H9 (cell line): ENCODE measurements at regions not wholly inside any gene's neighbourhood (a gene's known extent, or its start where the extent isn't known, plus 50 kb on each side); places are given as distances from the start of the nearest gene placed in this dataset.

ENCODE experiments used
- DNase-seq: peaks from one replicate; pipeline ENCODE4 v3.0.0-alpha.2; 2017
- H2AFZ ChIP-seq: one replicate; pipeline ENCODE4 v1.6.1; 2013; ENCODE audit warnings: mild to moderate bottlenecking, low read length, control low read depth, moderate library complexity
- H2AK5ac ChIP-seq: 2 replicates; pipeline ENCODE4 v1.6.1; 2013; ENCODE audit warnings: low read length, control low read depth, mixed read lengths; ENCODE audit not compliant: insufficient read length
- H2BK120ac ChIP-seq: one replicate; pipeline ENCODE4 v1.6.1; 2013; ENCODE audit warnings: low read depth, mild to moderate bottlenecking, low read length, control low read depth, inconsistent platforms; ENCODE audit not compliant: poor library complexity, severe bottlenecking
- H2BK12ac ChIP-seq: 2 replicates; pipeline ENCODE4 v1.6.1; 2013; ENCODE audit warnings: low read length, control low read depth, mixed read lengths, low read depth; ENCODE audit not compliant: insufficient read length
- H2BK15ac ChIP-seq: 2 replicates; pipeline ENCODE4 v1.6.1; 2013; ENCODE audit warnings: low read depth, low read length, control low read depth
- H2BK20ac ChIP-seq: one replicate; pipeline ENCODE4 v1.6.1; 2013; ENCODE audit warnings: low read depth, mild to moderate bottlenecking, low read length, control low read depth, inconsistent platforms; ENCODE audit not compliant: poor library complexity, severe bottlenecking
- H2BK5ac ChIP-seq: 2 replicates; pipeline ENCODE4 v1.6.1; 2013; ENCODE audit warnings: low read length, control low read depth, mixed read lengths; ENCODE audit not compliant: insufficient read length
- H3K14ac ChIP-seq: 2 replicates; pipeline ENCODE4 v1.6.1; 2013; ENCODE audit warnings: low read length, control low read depth; ENCODE audit not compliant: insufficient read depth
- H3K18ac ChIP-seq: 2 replicates; pipeline ENCODE4 v1.6.1; 2013; ENCODE audit warnings: low read depth, mild to moderate bottlenecking, mixed read lengths, low read length, control low read depth; ENCODE audit not compliant: insufficient read length
- H3K23ac ChIP-seq: 2 replicates; pipeline ENCODE4 v1.6.1; 2013; ENCODE audit warnings: low read length, control low read depth, mixed read lengths, low read depth; ENCODE audit not compliant: insufficient read length
- H3K23me2 ChIP-seq: 2 replicates; pipeline ENCODE4 v1.6.1; 2013; ENCODE audit warnings: low read depth, mild to moderate bottlenecking, mixed read lengths, low read length, control low read depth; ENCODE audit not compliant: insufficient read length, poor library complexity, severe bottlenecking
- H3K27ac ChIP-seq: 2 replicates; pipeline ENCODE4 v1.5.1; 2013; ENCODE audit warnings: low read length, control low read depth, mixed read lengths, low read depth; ENCODE audit not compliant: insufficient read length
- H3K27me3 ChIP-seq: 2 replicates; pipeline ENCODE4 v1.6.1; 2013; ENCODE audit warnings: low read length, control low read depth, inconsistent platforms; ENCODE audit not compliant: insufficient read depth
- H3K4ac ChIP-seq: 2 replicates; pipeline ENCODE4 v1.6.1; 2013; ENCODE audit warnings: low read depth, mild to moderate bottlenecking, control low read depth, inconsistent platforms, low read length, moderate library complexity
- H3K4me1 ChIP-seq: 2 replicates; pipeline ENCODE4 v1.6.1; 2013; ENCODE audit warnings: low read length, control low read depth, inconsistent platforms; ENCODE audit not compliant: insufficient read depth
- H3K4me2 ChIP-seq: 2 replicates; pipeline ENCODE4 v1.6.1; 2013; ENCODE audit warnings: low read length, control low read depth, mixed read lengths; ENCODE audit not compliant: insufficient read length, insufficient read depth
- H3K56ac ChIP-seq: 2 replicates; pipeline ENCODE4 v1.6.1; 2013; ENCODE audit warnings: low read depth, mild to moderate bottlenecking, mixed read lengths, low read length, control low read depth; ENCODE audit not compliant: insufficient read length
- H3K79me1 ChIP-seq: 2 replicates; pipeline ENCODE4 v1.6.1; 2013; ENCODE audit warnings: low read depth, mild to moderate bottlenecking, moderate library complexity, low read length, control low read depth, inconsistent platforms; ENCODE audit not compliant: insufficient read depth, poor library complexity, severe bottlenecking
- H3K79me2 ChIP-seq: 2 replicates; pipeline ENCODE4 v1.6.1; 2013; ENCODE audit warnings: low read length, control low read depth, inconsistent platforms; ENCODE audit not compliant: insufficient read depth
- H3K9ac ChIP-seq: 2 replicates; pipeline ENCODE4 v1.6.1; 2013; ENCODE audit warnings: low read length, control low read depth, mixed read lengths; ENCODE audit not compliant: insufficient read length; ENCODE audit errors: extremely low read depth
- H3K9me3 ChIP-seq: one replicate; pipeline ENCODE4 v1.6.1; 2013; ENCODE audit warnings: low read depth, low read length, inconsistent platforms; ENCODE audit not compliant: control insufficient read depth
- H3T11ph ChIP-seq: one replicate; pipeline ENCODE4 v1.6.1; 2013; ENCODE audit warnings: mild to moderate bottlenecking, low read length, control low read depth, inconsistent platforms
- H4K20me1 ChIP-seq: one replicate; pipeline ENCODE4 v1.6.1; 2013; ENCODE audit not compliant: control insufficient read depth, insufficient read length, insufficient read depth
- H4K5ac ChIP-seq: 2 replicates; pipeline ENCODE4 v1.6.1; 2013; ENCODE audit warnings: low read depth, mild to moderate bottlenecking, mixed read lengths, low read length, control low read depth; ENCODE audit not compliant: insufficient read length
- H4K8ac ChIP-seq: replicated peaks from 2 replicates; pipeline ENCODE4 v1.6.1; 2013; ENCODE audit warnings: low read length, control low read depth, mixed read lengths, low read depth; ENCODE audit not compliant: insufficient read length
- H4K91ac ChIP-seq: 2 replicates; pipeline ENCODE4 v1.6.1; 2013; ENCODE audit warnings: low read depth, mild to moderate bottlenecking, moderate library complexity, mixed read lengths, low read length, control low read depth; ENCODE audit not compliant: insufficient read length
- H3K27ac Mint-ChIP-seq, 3 experiments: 2 replicates in 2 of 3; 3 replicates in 1 of 3; pipeline ENCODE4 v1.8.0; 2020 to 2021; ENCODE audit warnings: mixed read lengths in 3 of 3, mild to moderate bottlenecking in 1 of 3, moderate library complexity in 1 of 3
- H3K27me3 Mint-ChIP-seq: 2 replicates; pipeline ENCODE4 v1.8.0; 2021; ENCODE audit warnings: low read depth, mild to moderate bottlenecking, moderate library complexity, mixed read lengths
- H3K36me3 Mint-ChIP-seq, 3 experiments: 2 replicates in 2 of 3; 3 replicates in 1 of 3; pipeline ENCODE4 v1.8.0; 2020 to 2021; ENCODE audit warnings: low read depth in 3 of 3, mixed read lengths in 3 of 3; ENCODE audit not compliant: insufficient read depth in 1 of 3
- H3K4me1 Mint-ChIP-seq, 2 experiments: 2 replicates each; pipeline ENCODE4 v1.8.0; 2020; ENCODE audit warnings: mixed read lengths in 2 of 2
- H3K4me3 Mint-ChIP-seq, 2 experiments: 2 replicates in 1 of 2; 3 replicates in 1 of 2; pipeline ENCODE4 v1.8.0; 2020 to 2021; ENCODE audit warnings: mild to moderate bottlenecking in 2 of 2, mixed read lengths in 2 of 2, moderate library complexity in 1 of 2
- H3K9me3 Mint-ChIP-seq, 2 experiments: 2 replicates in 1 of 2; 3 replicates in 1 of 2; pipeline ENCODE4 v1.8.0; 2020; ENCODE audit warnings: mild to moderate bottlenecking in 2 of 2, mixed read lengths in 2 of 2, moderate library complexity in 1 of 2
- WGBS: extraction: QIAGEN DNeasy Blood & Tissue Kit; methylation state at CpG from one replicate; pipeline ENCODE4 v1.1.7; 2013; ENCODE audit warnings: missing lambda C conversion rate, low lambda C conversion rate, mixed read lengths; ENCODE audit not compliant: insufficient read length; ENCODE audit errors: extremely low coverage; 5-methylcytosine and 5-hydroxymethylcytosine counted together
- TF ChIP-seq, protein P1 (sequence below): fragments of 200-600 bp; sonication (generic); conservative IDR thresholded peaks from 3 replicates; pipeline ENCODE4 v1.8.0; 2021; ENCODE audit warnings: antibody characterized with exemption, mild to moderate bottlenecking

- Histone ChIP-seq H3K79me2 (no peaks in the 10 kb centered on the region), H3K79me1 (no peaks in the 10 kb centered on the region), H4K20me1 (no peaks in the 10 kb centered on the region), H2BK5ac (no peak overlapping the region), H3T11ph (no peak overlapping the region), H2BK15ac (no peak overlapping the region), H4K8ac (no peak overlapping the region), H2AK5ac (no peak overlapping the region), H2AFZ (no peak overlapping the region), H3K4me1 (no peaks in the 10 kb centered on the region), H3K23me2 (no peaks in the 10 kb centered on the region), H4K5ac (no peak overlapping the region), H3K4ac (no peak overlapping the region), H3K4me2 (no peak overlapping the region), H2BK20ac (no peak overlapping the region), H3K27ac (no peak overlapping the region), H3K14ac (no peak overlapping the region), H2BK120ac (no peak overlapping the region), H2BK12ac (no peak overlapping the region), H3K27me3 (no peaks in the 10 kb centered on the region), H3K56ac (no peak overlapping the region), H3K9me3 (no peaks in the 10 kb centered on the region), H3K9ac (no peak overlapping the region), H3K18ac (no peak overlapping the region), H4K91ac (no peak overlapping the region), H3K23ac (no peak overlapping the region)
- TF ChIP-seq, protein P1, sequence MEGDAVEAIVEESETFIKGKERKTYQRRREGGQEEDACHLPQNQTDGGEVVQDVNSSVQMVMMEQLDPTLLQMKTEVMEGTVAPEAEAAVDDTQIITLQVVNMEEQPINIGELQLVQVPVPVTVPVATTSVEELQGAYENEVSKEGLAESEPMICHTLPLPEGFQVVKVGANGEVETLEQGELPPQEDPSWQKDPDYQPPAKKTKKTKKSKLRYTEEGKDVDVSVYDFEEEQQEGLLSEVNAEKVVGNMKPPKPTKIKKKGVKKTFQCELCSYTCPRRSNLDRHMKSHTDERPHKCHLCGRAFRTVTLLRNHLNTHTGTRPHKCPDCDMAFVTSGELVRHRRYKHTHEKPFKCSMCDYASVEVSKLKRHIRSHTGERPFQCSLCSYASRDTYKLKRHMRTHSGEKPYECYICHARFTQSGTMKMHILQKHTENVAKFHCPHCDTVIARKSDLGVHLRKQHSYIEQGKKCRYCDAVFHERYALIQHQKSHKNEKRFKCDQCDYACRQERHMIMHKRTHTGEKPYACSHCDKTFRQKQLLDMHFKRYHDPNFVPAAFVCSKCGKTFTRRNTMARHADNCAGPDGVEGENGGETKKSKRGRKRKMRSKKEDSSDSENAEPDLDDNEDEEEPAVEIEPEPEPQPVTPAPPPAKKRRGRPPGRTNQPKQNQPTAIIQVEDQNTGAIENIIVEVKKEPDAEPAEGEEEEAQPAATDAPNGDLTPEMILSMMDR = no peak
- DNase-seq = no peak
- no CpG with 5 or more reads among the region's 1 CpG for WGBS
- Mint-ChIP-seq H3K4me3 (no peak overlapping the region), H3K27ac (no peak overlapping the region), H3K27me3 (no peaks in the 10 kb centered on the region), H3K4me1 (no peaks in the 10 kb centered on the region), H3K36me3 (peaks cover 0 to 2% (median 0%) of the 10 kb centered on the region in 3 experiments; a peak in 1 of 7 replicates), H3K9me3 (peaks cover 0 to 5% of the 10 kb centered on the region in 2 experiments; a peak in 2 of 5 replicates)
These were observed 758.4 kb downstream of the NSUN3 start for GRCh38 chr3:94821241-94821640.
